HL-60 (cell line): ENCODE measurements at regions not wholly inside any gene's neighbourhood (a gene's known extent, or its start where the extent isn't known, plus 50 kb on each side); places are given as distances from the start of the nearest gene placed in this dataset.

Experiments used
- DNase-seq, 2 experiments: peaks; one replicate each; pipeline ENCODE4 v3.0.0-alpha.2; 2010 to 2020; ENCODE audit warnings: low read depth in 1 of 2, low spot score in 1 of 2
- H3K27ac ChIP-seq: fragments of 250-450 bp; sonication (Bioruptor Pico); replicated peaks from 2 replicates; pipeline ENCODE4 v1.5.1; 2020; ENCODE audit warnings: mild to moderate bottlenecking, moderate library complexity
- H3K27me3 ChIP-seq: fragments of 250-450 bp; sonication (Bioruptor Pico); 2 replicates; pipeline ENCODE4 v1.5.1; 2021; ENCODE audit warnings: mild to moderate bottlenecking, moderate library complexity; ENCODE audit not compliant: insufficient read depth, poor library complexity, severe bottlenecking
- H3K4me3 ChIP-seq: replicated peaks from 2 replicates; pipeline ENCODE4 v1.5.1; 2011; ENCODE audit warnings: mild to moderate bottlenecking, control low read depth, low read length; ENCODE audit not compliant: insufficient read depth
- GABPA ChIP-seq: IDR thresholded peaks from 2 replicates; pipeline ENCODE4 v1.6.1; 2012; ENCODE audit warnings: low read depth
- POLR2AphosphoS5 ChIP-seq: IDR thresholded peaks from 2 replicates; pipeline ENCODE4 v1.6.1; 2012; ENCODE audit warnings: low read depth
- SPI1 ChIP-seq: IDR thresholded peaks from 2 replicates; pipeline ENCODE4 v1.6.1; 2012; ENCODE audit warnings: low read depth, mild to moderate bottlenecking, borderline replicate concordance
- TF ChIP-seq, protein P1 (sequence below): IDR thresholded peaks from one replicate; pipeline ENCODE4 v1.5.1; 2011; ENCODE audit warnings: low read length, control low read depth, inconsistent platforms; ENCODE audit not compliant: insufficient read depth
- TF ChIP-seq, protein P2 (sequence below): IDR thresholded peaks from 2 replicates; pipeline ENCODE4 v1.6.1; 2012; ENCODE audit warnings: low read depth; ENCODE audit not compliant: insufficient replicate concordance

DNA sequence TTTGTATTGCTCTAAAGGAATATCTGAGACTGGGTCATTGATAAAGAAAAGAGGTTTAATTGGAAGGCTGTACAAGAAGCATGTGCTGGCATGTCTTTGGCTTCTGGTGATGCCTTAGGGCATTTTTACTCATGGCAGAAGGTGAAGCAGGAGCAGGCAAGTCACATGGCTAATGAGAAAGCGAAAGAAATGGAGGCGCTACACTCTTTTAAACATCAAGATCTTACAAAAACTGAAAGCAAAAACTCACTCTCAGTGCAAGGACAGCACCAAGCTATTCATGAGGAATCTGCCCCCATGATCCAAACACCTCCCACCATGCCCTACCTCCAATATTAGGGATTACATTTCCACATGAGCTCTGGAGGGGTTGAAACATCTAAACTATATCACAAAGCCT, 1458.8 kb upstream of the ACO1 start:
- no peak for TF ChIP-seq SPI1
- no peak for TF ChIP-seq GABPA
- TF ChIP-seq POLR2AphosphoS5, result no peak
- TF ChIP-seq, protein P1, sequence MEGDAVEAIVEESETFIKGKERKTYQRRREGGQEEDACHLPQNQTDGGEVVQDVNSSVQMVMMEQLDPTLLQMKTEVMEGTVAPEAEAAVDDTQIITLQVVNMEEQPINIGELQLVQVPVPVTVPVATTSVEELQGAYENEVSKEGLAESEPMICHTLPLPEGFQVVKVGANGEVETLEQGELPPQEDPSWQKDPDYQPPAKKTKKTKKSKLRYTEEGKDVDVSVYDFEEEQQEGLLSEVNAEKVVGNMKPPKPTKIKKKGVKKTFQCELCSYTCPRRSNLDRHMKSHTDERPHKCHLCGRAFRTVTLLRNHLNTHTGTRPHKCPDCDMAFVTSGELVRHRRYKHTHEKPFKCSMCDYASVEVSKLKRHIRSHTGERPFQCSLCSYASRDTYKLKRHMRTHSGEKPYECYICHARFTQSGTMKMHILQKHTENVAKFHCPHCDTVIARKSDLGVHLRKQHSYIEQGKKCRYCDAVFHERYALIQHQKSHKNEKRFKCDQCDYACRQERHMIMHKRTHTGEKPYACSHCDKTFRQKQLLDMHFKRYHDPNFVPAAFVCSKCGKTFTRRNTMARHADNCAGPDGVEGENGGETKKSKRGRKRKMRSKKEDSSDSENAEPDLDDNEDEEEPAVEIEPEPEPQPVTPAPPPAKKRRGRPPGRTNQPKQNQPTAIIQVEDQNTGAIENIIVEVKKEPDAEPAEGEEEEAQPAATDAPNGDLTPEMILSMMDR, result no peak
- TF ChIP-seq, protein P2, sequence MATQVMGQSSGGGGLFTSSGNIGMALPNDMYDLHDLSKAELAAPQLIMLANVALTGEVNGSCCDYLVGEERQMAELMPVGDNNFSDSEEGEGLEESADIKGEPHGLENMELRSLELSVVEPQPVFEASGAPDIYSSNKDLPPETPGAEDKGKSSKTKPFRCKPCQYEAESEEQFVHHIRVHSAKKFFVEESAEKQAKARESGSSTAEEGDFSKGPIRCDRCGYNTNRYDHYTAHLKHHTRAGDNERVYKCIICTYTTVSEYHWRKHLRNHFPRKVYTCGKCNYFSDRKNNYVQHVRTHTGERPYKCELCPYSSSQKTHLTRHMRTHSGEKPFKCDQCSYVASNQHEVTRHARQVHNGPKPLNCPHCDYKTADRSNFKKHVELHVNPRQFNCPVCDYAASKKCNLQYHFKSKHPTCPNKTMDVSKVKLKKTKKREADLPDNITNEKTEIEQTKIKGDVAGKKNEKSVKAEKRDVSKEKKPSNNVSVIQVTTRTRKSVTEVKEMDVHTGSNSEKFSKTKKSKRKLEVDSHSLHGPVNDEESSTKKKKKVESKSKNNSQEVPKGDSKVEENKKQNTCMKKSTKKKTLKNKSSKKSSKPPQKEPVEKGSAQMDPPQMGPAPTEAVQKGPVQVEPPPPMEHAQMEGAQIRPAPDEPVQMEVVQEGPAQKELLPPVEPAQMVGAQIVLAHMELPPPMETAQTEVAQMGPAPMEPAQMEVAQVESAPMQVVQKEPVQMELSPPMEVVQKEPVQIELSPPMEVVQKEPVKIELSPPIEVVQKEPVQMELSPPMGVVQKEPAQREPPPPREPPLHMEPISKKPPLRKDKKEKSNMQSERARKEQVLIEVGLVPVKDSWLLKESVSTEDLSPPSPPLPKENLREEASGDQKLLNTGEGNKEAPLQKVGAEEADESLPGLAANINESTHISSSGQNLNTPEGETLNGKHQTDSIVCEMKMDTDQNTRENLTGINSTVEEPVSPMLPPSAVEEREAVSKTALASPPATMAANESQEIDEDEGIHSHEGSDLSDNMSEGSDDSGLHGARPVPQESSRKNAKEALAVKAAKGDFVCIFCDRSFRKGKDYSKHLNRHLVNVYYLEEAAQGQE, result no peak
- no peaks in the 10 kb centered on the region for H3K27me3 ChIP-seq
- no peak overlapping the region for H3K27ac ChIP-seq
- no peak overlapping the region for H3K4me3 ChIP-seq
- DNase-seq, result no peak

DNA sequence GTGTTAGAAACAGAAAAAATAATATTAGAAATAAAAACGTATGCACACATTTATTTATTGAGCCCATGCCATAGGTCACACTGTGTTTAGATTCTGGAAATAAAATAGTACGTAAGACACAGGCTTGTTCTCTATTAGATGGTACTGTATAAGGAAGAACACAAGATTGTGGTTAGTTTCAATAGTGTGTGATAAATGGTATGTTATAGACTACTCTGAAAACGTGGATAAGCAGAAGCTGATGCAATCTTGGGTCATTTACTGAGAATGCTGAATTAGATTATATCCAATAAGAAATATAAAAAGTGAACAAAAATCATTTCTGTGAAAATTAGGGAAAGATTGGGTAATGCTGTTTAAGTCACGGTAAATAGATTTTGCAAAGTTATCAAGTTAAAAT, 1456.4 kb upstream of the ACO1 start:
- no peak overlapping the region for H3K27ac ChIP-seq

DNA sequence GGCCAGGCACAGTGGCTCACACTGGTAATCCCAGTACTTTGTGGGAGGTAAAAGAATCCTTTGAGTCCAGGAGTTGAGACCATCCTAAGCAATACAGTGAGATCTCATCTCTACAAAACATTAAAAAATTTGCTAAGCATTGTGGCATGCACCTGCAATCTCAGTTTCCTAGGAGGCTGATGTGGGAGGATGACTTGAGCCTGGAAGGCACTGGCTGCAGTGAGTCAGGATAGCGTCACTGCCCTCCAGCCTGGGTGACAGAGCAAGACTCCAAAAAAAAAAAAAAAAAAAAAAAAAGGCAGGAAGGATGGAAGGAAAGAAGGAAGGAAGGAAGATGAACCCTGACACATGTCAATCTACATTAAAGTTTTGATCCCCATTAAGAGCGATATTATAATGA, 1452.2 kb upstream of the ACO1 start:
- TF ChIP-seq, protein P2, result no peak
- TF ChIP-seq, protein P1, result no peak
- TF ChIP-seq GABPA, result no peak
- TF ChIP-seq POLR2AphosphoS5, result no peak
- TF ChIP-seq SPI1, result no peak
- no peak for DNase-seq
- Histone ChIP-seq H3K27ac (no peak overlapping the region), H3K4me3 (no peak overlapping the region), H3K27me3 (no peaks in the 10 kb centered on the region)

More for the DNA sequence above, 1456.4 kb upstream of the ACO1 start:
- TF ChIP-seq, protein P1, result no peak
- TF ChIP-seq, protein P2, result no peak
- TF ChIP-seq SPI1 (no peak), GABPA (no peak), POLR2AphosphoS5 (no peak)
- Histone ChIP-seq H3K27me3 (no peaks in the 10 kb centered on the region), H3K4me3 (no peak overlapping the region)
- no peak for DNase-seq
